Mammary epithelial cell (primary cell): ENCODE measurements at regions not wholly inside any gene's neighbourhood (a gene's known extent, or its start where the extent isn't known, plus 50 kb on each side); places are given as distances from the start of the nearest gene placed in this dataset.

Source experiments
- EZH2 ChIP-seq: IDR thresholded peaks from 2 replicates; pipeline ENCODE4 v1.6.1; 2012; ENCODE audit warnings: low read length, inconsistent platforms, borderline replicate concordance
- TF ChIP-seq, protein P1 (sequence below), 2 donors: IDR thresholded peaks in 1 of 2; conservative IDR thresholded peaks in 1 of 2; 2 replicates each; pipeline ENCODE4 v1.5.1; 2011 to 2012; ENCODE audit warnings: inconsistent platforms in 2 of 2, low read length in 2 of 2, mild to moderate bottlenecking in 2 of 2, control low read depth in 1 of 2, low read depth in 1 of 2; ENCODE audit not compliant: insufficient read depth in 1 of 2; ENCODE audit errors: extremely low read depth in 1 of 2

DNA sequence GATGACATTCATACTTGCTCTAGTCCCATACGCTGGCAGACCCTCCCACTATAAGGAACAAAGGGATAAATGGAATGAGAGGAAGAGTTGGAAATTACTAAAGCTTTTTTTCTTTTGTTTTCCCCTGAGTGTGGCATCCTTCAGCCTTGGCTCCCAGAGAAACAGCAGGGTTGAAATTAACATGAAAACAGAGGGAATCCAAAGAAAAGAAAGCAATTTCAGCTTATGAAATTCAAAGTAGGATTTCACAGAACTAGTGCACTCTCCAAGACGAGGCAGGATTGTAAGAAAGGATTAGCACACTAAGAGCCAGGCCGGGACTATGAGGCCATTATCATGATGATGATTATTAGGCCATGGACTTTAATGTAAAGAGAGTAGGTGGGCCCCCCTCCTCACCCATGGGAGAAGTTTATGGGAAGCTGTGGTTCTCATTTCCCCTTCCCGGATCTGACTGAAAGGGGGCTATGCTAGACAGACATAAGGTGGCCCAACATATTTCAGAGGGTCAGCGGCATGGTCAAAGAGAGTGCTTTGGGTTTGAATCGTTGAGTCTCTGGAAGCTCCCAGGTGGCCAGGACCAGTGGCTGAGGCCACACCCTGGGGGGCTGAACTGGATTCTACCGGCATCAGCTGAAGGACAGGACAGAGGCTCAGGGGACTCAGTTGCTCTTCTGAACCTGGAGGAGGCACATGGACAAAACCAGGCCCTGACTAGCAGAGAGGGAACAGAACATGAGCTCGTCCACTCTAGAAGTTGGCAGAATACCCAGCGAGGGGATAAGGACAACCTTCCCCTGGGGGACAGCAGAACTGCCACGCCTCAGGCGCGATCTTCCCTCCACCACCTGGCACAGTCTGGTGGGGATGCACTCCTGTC is 100.1 kb upstream of the ARL4C start:
- TF ChIP-seq, protein P1, sequence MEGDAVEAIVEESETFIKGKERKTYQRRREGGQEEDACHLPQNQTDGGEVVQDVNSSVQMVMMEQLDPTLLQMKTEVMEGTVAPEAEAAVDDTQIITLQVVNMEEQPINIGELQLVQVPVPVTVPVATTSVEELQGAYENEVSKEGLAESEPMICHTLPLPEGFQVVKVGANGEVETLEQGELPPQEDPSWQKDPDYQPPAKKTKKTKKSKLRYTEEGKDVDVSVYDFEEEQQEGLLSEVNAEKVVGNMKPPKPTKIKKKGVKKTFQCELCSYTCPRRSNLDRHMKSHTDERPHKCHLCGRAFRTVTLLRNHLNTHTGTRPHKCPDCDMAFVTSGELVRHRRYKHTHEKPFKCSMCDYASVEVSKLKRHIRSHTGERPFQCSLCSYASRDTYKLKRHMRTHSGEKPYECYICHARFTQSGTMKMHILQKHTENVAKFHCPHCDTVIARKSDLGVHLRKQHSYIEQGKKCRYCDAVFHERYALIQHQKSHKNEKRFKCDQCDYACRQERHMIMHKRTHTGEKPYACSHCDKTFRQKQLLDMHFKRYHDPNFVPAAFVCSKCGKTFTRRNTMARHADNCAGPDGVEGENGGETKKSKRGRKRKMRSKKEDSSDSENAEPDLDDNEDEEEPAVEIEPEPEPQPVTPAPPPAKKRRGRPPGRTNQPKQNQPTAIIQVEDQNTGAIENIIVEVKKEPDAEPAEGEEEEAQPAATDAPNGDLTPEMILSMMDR (conservative IDR thresholded peaks at IDR 0.05 in 1 of 2, IDR thresholded peaks at IDR 0.05 in 1 of 2; ENCODE audit: extremely low read depth in 1 of 2, insufficient read depth in 1 of 2, low read depth in 1 of 2, low read length in 2 of 2), result no peak
- TF ChIP-seq EZH2, result no peak
